HG02973 (cell line): ENCODE measurements at regions not wholly inside any gene's neighbourhood (a gene's known extent, or its start where the extent isn't known, plus 50 kb on each side); places are given as distances from the start of the nearest gene placed in this dataset.
"Not testable (repeated sequence)": the region's sequence is repeated elsewhere in the genome, so short reads cannot be mapped to it uniquely, and the experiment has no call there.

Experiments used
- ATAC-seq: cut with Tn5 transposase; IDR thresholded peaks from one replicate; pipeline ENCODE4 v1.9.1; 2021; ENCODE audit warnings: moderate library complexity; ENCODE audit not compliant: unreplicated experiment

DNA sequence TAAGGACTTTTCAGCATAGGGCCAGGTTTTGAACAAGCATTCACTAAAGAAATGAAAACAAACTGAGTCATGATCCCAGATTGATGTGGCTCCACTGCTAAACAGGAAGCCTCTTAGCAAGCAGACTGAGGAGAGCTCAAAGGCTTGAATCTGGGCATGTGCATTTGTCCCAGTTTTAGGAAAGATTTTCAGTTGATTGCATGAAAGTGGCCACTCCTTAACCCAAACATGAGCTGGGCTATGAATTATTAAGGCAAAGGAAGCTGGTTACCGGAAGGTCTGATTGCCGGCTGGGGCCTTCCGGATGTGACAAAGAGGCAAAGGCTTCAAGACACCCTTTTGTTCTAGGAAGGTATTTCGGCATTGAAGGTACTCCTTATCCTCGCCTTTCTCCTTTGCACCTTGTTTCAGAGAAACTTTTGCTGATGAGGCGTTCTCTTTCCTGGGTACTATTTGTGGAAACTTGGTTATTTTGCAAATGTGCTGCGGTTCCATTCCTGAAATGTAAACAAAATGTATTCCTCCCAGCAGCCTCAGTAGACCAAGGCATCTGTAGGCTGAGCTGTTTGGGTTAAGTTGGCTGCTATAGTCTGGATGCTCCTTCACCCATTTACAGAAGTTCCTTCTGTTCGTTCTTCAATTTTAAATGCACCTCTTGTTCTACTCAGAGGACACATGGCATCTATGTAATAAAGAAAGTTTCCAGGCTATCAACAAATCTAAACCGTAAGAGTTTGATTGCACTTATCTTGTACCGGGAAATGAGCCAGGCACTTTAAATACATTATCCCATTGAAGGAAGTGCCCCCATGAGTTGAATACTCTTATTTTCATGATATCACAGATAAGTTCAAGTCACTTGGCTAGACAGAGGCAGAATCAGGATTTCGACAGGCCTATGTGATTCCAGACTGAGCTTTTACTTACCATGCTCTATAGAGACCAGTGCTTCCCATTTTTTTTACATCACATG, 115.6 kb upstream of the METAP2 start:
- ATAC-seq: no peak

DNA sequence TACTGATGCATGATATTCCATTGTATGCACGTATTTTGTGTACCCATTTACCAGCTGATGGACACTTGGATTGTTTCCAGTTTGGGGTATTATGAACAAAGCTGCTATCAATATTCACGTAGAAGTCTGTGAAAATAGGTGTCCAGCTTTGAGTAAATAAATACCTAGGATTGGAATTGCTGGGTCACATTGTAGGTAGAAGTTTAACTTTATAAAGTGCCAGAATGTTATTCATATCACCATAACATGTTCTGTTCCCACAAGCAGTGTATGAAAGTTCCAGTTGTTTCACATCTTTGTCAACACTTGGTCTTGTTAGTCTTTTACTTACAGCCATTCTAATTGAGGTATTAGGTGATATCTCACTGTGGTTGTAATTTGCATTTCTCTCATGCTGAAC, 108.0 kb upstream of the METAP2 start:
- no peak for ATAC-seq

DNA sequence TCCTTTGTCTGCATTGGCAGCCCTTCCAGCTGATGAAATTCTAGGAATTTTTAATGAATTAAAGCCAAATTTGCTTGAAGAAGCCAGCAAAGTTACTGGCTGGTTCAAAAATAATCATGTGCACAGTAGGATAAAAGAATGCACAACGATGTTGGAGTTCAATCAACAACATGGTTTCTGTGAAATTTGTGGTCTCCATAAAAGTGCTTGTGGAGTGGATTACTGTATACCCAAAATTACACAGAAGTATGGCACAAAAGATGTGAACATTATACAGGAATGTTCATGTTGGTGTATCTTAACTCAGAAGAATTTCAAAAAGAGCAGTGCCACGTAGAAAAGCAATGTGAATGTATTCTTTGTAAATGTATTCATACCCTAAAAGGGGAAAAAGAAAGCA, 105.0 kb upstream of the METAP2 start:
- ATAC-seq: no peak

DNA sequence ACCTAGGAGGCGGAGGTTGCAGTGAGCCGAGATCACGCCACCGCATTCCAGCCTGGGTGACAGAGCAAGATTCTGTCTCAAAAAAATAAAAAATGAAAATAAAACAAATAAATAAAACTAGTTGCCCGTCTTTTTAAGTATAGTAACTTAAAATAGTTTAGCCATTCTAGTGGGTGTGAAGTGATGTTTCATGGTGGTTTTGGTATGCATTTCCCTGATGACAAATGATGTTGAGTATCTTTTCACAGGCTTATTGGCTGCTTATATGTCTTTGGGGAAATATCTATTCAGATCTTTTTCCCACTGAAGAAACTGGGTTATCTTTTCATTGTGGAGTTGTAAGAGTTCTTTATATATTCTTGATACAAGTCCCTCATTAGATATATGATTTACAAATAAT, 102.4 kb upstream of the METAP2 start:
- ATAC-seq: no peak

DNA sequence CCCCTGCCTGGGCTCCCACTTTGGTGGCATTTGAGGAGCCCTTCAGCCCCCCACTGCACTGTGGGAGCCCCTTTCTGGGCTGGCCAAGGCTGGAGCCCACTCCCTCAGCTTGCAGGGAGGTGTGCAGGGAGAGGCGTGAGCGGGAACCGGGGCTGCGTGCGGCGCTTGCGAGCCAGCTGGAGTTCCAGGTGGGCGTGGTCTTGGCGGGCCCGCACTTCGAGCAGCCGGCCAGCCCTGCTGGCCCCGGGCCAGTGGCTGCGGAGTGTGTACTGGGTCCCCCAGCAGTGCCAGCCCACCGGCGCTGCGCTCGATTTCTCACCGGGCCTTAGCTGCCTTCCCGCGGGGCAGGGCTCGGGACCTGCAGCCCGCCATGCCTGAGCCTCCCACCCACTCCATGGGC, 94.5 kb upstream of the METAP2 start:
- ATAC-seq: not testable (repeated sequence)

DNA sequence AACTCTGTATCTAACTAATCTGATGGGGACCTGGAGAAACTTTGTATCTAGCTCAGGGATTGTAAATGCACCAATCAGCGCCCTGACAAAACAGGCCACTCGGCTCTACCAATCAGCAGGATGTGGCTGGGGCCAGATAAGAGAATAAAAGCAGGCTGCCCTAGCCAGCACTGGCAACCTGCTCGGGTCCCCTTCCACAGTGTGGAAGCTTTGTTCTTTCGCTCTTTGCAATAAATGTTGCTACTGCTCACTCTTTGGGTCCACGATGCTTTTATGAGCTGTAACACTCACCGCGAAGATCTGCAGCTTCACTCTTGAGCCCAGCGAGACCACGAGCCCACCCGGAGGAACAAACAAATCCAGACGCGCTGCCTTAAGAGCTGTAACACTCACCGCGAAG, 93.6 kb upstream of the METAP2 start:
- not testable (repeated sequence) for ATAC-seq

DNA sequence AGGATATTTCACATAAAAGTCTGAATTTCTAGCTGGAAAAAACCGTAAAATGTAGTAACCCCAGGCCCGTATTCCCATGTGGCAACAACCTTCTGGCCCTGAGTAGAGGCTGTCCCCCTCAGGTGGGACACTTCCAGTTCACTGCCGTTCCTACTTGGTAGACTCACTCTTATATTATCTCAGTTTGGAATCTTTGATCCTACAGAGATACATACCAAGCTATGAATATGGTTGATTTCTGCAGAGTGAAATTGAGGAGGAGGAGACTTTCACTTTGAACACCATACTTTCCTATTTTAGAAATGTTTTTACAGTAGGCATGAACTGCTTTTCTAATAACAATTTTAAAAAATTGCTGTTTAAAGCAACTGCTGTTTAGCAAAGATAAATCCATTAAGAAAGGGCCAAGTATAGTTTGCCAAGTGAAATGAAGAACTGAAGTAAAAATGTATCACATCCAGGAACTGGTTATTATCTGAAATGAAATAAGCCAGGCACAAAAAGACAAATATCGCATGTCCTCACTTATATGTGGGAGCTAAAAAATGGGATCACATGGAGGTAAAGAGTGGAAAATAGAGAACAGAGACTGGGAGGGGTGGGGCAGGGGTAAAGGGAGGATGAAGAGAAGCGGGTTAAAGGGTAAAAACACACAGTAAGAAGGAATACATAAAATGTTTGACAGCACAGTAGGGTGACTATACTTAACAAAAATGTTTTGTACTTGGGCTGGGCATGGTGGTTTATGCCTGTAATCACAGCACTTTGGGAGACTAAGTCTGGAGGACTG, 92.8 kb upstream of the METAP2 start:
- ATAC-seq: no peak

DNA sequence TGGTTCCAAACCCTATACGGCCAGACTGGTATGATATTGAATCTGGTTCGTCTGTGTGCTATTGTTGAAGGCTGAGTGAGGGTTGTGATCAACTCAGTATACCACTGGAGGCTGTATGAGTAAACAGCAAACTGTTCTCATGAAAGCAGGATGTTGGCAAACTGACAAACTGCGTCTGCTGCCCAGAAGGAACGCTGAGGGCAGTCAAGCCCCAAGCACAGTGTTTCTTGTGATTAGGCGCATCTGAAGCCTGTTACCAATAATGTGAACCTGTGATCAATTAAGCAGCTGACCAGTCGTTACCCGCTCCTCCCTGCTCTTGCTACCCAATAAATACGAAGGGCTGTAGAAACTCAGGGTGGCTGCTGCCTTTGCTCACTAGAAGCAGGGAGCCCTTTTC, 90.0 kb upstream of the METAP2 start:
- ATAC-seq: not testable (repeated sequence)

DNA sequence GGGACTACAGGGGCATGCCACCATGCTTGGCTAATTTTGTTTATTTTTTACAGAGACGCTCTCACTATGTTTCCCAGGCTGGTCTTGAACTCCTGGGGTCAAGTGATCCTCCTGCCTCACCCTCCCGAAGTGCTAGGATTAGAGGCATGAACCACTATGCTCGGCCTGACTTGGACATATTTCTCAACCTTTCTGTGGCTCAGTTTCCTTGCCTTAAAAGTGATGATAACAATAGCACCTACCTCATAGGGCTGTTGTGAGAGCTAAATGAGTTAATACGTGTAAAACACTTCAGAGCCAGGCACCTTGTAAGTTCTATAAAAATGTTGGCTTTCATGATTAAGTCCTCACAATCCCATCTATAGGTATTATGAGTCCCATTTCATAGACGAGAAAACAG, 89.2 kb upstream of the METAP2 start:
- no peak for ATAC-seq

DNA sequence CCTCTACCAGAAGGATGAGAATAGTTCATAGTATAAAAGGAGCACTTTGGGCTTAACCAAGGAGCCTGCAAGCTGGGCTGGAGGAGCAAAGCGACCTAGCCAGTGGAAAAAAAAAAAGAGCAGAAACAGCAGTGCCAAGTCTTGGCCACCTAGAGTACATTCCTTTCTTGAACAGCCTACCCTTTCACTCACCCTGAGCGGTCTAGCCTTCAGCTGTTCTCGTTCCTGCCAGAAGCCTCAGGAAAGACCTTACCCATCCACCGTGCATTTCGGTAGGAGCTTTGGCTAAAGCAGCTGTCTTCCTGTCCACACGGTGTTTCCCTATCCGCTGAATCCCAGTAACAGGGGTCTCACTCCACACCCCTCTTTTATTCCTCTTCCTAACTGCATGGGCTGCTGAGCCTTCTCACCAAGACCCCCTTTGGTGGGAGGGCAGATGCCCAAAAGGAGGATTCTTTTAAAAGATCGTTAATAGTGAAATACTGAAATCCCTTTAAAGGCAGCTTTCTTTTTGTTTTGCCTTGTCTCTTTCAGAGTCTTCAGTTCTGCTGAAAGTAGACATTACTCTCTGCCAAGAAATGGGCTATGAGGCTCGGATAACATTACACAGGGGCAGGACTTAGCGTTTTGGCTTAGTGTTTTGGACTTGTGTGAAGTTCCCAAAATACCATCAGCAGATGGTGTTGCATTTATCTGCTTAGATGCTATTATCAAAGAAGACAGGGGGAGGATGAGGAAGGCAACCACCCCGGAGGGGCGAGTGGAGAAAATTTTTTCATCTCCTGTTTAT, 88.5 kb upstream of the METAP2 start:
- no peak for ATAC-seq

DNA sequence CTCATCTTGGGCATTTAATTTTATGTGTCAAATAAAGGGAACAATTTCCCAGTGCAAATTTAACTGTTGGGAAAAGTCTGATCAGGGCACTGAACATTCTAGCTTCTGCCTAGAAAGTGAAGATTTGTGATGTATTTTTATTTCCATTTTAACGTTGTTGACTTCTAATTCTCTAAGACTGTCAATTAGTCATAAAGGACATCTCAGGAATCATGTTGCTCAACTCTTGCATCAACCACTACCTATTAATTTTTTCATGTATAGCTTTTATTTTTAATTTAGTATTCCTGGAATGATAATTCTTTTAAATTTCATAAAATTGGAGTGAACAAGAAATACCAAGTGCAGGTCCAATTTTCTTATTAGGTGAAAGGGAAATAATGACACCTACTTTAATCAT, 87.9 kb upstream of the METAP2 start:
- no peak for ATAC-seq

DNA sequence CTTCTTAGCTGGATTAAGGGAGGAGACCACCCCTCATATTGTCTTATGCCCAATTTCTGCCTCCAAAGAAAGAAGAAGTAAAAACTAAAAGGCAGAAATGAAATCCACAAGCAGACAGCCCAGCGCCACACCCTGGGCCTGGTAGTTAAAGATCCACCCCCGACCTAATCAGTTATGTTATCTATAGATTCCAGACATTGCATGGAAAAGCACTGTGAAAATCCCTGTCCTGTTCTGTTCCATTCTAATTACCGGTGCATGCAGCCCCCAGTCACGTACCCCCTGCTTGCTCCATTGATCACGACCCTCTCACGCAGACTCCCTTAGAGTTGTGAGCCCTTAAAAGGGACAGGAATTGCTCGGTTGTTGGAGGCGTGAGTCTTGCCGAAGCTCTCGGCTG, 85.7 kb upstream of the METAP2 start:
- not testable (repeated sequence) for ATAC-seq

DNA sequence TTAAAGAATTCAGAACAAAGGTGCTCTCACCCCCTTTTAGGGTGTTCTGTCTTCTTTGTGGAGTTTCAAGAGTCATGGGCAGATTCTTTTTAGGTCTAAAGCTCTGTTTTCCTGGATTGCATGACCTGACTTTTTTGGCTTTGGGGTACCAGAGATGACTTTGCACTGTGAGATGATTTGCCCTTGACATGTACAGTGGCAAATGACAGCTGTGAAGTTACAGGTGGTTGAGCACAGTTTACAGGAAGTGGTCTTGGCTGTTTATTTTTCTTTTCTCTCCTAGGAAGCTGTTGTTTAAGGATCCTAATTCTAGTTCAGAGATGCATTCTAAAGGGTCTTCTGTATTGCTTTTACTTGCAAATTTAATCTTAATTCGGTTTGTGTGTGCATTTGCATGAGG, 83.8 kb upstream of the METAP2 start:
- ATAC-seq: peak; percentile 56

DNA sequence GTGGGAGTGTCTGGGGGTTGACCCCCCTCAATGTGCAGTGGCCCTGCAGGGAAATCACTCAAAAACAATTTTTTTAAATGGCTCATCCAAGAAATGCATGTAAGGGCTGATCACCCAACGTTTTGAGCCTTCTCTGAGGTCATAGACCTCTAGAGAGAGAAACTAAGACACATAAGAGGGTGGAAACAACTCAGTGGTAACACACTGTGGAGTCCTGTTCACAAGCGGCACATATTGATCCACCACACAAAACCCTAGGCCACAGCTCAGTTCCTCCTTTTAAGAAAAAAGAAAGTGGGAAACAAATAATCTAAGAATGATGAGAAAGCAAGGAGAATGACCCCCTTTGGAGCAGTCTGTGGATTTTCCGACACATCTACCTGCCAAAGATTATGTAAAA, 83.0 kb upstream of the METAP2 start:
- no peak for ATAC-seq

DNA sequence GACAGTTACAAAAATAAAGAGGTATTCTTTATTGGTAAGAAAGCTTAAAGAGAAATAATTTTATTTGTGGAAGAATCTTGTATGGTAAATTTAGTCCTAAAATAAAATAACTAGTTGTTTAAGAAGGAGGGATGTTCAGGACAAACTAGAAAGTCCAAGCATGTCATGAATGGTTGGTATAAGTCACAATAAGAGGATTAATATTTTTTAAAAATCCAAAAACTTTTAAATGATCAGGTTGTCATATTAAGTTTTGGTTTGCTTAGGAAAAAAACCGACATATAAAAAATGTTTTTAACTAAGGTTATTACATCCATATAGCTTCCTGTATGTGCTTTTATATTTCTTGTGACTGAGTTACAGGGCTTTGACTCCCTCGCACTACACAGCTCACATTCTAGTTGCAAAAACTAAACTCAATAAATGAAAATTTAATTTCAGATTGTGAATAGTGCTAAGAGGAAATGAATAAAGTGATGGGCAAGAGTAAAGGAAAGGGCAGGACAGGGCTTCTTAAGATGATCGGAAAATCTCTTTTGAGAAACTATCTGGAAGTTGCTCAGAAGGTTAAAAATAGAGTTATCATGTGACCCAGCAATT, 80.7 kb upstream of the METAP2 start:
- ATAC-seq: no peak

DNA sequence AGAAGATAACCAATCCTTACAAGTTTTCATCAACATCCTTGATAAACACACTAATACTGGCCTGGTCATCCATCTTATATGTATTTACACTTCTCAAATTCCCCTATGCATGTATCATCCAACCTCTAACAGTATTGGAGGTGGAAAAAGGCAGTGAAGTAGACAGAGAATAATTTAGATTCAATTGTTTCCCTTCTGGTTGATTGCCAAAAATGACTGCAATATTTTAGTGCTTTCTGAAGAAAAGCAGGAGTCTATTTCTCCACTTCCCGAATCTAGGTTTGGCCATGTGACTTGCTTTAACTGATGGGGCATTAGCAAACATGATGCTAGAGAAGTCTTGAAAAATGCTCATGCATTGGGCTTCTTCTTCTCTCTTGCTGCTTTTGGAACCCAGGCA, 78.3 kb upstream of the METAP2 start:
- no peak for ATAC-seq

DNA sequence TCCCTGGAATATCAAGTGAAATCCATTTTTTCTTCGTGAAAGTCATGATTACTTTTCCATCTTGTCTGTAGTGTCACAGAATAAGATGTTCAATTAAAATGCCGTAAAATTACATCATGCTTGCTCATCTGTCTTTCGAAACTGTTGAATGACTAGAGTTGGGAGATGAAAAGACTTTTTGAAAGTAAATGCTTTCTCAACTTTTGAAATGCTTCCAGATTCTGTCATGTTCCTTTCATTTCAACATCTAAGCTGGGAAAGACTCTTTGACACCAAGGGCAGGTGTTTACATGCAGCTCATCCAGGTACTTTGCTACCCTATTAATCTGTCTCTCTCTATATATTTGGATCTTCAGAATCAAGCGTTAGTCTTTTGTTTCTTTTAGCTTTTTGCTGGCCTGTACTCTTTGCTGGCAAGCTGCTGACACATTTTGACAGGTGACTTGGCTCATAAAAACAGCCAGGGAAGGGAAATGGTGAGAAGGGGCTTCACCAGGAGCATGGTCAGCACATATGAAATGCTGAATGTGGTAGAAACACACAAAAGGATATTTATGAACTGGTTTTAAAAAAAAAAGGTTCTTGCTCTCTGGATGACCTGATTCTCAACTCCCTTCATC, 77.0 kb upstream of the METAP2 start:
- ATAC-seq: no peak

DNA sequence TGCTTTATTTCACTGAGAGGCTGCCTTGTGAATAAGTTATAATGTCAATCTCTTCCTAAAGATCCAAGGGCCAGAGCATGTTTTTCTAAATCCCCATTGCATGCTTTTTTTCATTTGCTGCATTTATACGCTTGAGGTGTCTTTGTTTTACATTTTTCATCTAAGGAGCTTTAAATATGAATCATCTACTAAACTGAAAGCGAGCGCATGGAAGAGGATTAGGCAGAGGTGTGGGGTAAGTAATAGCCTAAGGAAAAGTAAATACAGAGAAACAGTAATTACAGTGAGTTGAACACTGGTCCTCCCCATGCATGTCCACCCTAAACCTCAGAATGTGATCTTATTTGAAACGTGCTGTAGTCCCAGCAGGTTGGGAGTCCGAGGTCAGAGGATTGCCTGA, 76.4 kb upstream of the METAP2 start:
- no peak for ATAC-seq

DNA sequence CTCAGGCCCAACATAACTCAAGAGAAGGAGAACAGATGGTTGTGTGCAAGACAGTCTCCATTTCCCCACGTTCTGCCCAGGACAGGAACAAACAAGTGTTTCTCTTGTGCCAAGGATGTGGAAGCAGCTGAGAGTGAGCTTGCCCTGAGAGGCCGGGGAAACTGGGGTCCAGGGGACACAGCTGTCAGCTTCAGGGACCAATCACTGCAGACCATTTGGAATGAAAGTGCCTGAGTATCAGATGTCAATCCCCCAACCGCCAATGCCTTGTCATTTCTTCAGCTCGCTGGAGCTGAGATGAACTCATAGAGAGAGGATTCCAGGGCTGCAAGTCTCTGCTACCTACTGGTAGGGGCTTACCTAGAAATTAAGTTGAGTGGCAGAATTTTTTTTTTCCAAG, 71.9 kb upstream of the METAP2 start:
- ATAC-seq: no peak

DNA sequence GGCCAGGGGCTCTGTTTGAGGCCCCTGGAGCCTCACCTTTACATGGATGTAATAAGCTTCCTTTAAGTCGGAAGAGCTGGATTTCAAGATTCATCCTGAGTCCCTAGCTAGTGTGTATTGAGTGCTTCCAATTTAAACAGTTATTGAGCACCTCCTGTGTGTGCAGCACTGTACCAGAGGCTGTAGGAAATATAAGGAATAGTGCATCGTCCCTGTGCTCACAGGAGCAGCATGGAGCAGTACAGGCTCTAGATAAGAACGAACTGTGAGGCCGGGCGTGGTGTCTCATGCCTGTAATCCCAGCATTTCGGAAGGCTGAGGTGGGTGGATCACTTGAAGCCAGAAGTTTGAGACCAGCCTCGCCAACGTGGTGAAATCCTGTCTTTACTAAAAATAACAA, 65.8 kb upstream of the METAP2 start:
- ATAC-seq: no peak
